Peyer's patch (tissue), 4 donors: ENCODE measurements at regions not wholly inside any gene's neighbourhood (a gene's known extent, or its start where the extent isn't known, plus 50 kb on each side); places are given as distances from the start of the nearest gene placed in this dataset.

Experiments
- CTCF ChIP-seq, 6 experiments: fragments of 450-650 bp in 4 of 6; fragments of 200-600 bp in 2 of 6; sonication (generic) in 1 of 6; IDR thresholded peaks; one replicate each; pipeline ENCODE4 v1.5.1; 2017 to 2019; ENCODE audit warnings: antibody characterized with exemption in 6 of 6, mild to moderate bottlenecking in 3 of 6, moderate library complexity in 1 of 6
- POLR2A ChIP-seq, 2 donors: fragments of 450-650 bp; IDR thresholded peaks; one replicate each; pipeline ENCODE4 v1.5.1; 2017; ENCODE audit warnings: antibody characterized with exemption in 2 of 2, mild to moderate bottlenecking in 2 of 2, moderate library complexity in 2 of 2

GRCh38 chr4:96626023-96626422, 786.1 kb downstream of the PDHA2 start:
- TF ChIP-seq CTCF (IDR thresholded peaks at IDR 0.05) (no peak), POLR2A (IDR thresholded peaks at IDR 0.05) (no peak)
